ENCODE measurements at regions not wholly inside any gene's neighbourhood (a gene's known extent, or its start where the extent isn't known, plus 50 kb on each side); places are given as distances from the start of the nearest gene placed in this dataset.

DNA sequence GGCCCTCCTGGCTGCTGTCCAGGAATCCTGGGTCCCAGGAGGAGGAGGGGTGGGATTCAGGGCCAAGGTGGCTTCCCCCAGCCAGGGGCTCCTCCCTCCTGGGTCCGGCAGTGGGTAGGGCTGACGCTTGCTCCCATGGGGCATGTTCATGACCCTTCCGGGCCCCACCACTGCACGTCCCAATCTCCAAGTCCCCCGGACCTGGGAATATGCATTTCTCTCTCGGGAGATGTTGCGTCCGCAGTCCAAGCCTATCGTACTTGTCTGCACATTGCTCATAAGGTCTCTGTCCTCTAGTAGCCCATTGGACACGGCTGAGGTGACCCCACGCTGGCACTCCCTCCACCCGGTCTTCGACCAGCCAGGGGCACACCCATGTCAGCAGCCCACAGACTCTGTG, 192.3 kb downstream of the TEX29 start:
- no peak overlapping the region for H3K4me3 ChIP-seq (ENCODE audit: low read depth, low read length)
- TF ChIP-seq, protein P1, sequence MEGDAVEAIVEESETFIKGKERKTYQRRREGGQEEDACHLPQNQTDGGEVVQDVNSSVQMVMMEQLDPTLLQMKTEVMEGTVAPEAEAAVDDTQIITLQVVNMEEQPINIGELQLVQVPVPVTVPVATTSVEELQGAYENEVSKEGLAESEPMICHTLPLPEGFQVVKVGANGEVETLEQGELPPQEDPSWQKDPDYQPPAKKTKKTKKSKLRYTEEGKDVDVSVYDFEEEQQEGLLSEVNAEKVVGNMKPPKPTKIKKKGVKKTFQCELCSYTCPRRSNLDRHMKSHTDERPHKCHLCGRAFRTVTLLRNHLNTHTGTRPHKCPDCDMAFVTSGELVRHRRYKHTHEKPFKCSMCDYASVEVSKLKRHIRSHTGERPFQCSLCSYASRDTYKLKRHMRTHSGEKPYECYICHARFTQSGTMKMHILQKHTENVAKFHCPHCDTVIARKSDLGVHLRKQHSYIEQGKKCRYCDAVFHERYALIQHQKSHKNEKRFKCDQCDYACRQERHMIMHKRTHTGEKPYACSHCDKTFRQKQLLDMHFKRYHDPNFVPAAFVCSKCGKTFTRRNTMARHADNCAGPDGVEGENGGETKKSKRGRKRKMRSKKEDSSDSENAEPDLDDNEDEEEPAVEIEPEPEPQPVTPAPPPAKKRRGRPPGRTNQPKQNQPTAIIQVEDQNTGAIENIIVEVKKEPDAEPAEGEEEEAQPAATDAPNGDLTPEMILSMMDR (IDR thresholded peaks at IDR 0.05; ENCODE audit: low read depth, low read length): no peak

DNA sequence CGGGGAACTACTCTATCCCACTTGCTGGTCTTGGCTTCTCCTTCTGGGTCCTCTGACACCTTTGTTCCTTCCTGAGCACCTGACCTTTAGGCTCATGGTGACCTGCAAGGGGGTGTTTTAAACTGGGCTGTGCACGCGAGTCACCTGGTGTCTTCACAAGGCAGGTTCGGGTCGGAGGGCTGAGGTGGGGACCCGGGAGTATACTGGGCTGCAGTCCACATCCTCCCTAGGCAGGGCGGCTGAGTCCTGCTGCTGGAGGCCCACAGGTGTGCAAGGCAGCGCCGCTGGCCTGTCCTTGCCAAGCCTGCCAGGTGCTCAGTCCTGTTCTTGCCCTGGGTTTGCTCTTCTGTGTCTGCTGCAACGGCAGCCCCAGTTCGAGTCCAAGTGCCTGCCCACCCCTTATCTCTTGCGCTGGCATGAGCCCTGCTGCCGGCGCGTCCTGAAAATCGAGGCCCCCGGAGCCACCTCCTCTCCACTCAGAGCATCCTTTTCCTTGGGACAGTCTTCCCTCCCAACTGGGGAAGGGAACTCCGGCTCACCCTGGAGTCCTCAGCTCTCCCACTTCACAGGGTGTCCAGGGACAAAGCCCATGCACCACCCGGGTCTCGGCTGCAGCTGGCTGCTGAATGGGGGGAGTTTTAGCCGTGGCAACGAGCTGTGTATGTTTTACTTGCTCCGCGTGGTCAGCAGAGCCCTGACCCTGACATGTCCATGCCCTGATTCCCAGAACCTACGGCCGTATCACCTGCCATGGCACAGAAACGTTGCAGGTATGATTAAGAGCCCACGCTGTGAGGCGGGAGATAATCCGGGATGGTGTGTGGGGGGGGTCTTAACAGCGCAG, 193.5 kb downstream of the TEX29 start:
- no peak overlapping the region for H3K4me3 ChIP-seq (ENCODE audit: low read depth, low read length)
- TF ChIP-seq, protein P1 (IDR thresholded peaks at IDR 0.05; ENCODE audit: low read depth, low read length): no peak

DNA sequence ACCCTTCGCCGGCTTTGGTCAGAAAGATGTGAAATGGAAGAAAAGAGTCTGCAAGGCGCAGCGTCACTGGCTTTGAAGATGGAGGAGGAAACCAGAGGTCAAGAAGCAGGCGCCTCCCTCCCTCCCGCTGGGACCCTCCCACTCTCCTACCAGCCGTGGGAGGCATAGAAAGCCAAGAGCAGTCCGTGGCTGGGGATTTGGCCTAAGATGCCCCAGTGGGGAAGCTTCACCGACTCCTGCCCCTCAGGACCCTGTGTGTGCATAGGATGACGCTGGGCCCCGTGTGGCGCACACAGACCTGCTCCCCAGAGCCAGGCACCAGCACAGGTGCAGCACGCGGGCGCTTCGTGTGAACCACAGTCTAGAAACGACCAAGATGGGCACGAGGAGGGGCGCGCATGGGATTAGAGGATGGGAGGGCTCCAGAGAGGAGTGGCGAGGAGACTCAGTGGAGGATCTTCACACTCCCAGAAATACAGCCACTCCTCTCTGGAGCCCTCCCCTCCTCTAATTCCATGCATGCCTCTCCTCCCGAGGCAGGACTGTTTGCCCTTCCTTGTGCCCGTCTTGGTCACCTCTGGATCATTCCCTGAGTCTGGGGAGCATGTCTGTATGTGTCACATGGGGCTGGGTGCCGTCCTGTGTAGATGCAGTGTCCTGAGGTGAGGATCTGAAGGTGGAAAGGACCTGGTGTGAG, 194.3 kb downstream of the TEX29 start:
- TF ChIP-seq, protein P1 (IDR thresholded peaks at IDR 0.05; ENCODE audit: low read depth, low read length): no peak
- no peak overlapping the region for H3K4me3 ChIP-seq (ENCODE audit: low read depth, low read length)

DNA sequence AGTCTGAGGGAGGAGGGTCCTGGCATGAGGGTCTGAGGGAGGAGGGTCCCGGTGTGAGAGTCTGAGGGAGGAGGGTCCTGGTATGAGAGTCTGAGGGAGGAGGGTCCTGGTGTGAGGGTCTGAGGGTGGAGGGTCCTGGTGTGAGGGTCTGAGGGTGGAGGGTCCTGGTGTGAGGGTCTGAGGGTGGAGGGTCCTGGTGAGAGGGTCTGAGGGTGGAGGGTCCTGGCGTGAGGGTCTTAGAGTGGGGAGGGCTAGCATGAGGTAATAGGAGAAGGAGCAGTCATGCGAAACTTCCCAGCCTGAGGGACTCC, 194.8 kb downstream of the TEX29 start:
- TF ChIP-seq, protein P1 (IDR thresholded peaks at IDR 0.05; ENCODE audit: low read depth, low read length): no peak
- no peak overlapping the region for H3K4me3 ChIP-seq (ENCODE audit: low read depth, low read length)

DNA sequence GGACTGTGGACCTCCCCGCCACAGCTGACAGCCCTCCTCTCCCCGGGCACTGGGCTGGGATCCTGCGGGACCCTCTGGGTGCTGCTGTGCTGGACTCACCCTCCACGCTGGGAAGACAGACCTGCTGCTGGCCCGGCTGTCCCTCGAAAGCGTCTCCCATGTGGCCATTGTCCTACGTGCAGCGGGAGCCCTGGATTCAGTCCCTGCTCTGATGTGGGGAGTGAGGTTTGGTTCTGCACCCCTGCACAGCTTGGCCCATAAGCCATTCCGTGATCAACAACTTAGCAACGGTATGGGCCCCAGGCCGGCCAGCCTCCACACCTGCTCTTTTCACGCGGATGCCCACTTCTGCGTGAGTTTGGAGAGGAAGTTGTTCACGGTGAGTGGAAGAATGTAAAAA, 195.2 kb downstream of the TEX29 start:
- no peak overlapping the region for H3K4me3 ChIP-seq (ENCODE audit: low read depth, low read length)
- TF ChIP-seq, protein P1 (IDR thresholded peaks at IDR 0.05; ENCODE audit: low read depth, low read length): no peak

DNA sequence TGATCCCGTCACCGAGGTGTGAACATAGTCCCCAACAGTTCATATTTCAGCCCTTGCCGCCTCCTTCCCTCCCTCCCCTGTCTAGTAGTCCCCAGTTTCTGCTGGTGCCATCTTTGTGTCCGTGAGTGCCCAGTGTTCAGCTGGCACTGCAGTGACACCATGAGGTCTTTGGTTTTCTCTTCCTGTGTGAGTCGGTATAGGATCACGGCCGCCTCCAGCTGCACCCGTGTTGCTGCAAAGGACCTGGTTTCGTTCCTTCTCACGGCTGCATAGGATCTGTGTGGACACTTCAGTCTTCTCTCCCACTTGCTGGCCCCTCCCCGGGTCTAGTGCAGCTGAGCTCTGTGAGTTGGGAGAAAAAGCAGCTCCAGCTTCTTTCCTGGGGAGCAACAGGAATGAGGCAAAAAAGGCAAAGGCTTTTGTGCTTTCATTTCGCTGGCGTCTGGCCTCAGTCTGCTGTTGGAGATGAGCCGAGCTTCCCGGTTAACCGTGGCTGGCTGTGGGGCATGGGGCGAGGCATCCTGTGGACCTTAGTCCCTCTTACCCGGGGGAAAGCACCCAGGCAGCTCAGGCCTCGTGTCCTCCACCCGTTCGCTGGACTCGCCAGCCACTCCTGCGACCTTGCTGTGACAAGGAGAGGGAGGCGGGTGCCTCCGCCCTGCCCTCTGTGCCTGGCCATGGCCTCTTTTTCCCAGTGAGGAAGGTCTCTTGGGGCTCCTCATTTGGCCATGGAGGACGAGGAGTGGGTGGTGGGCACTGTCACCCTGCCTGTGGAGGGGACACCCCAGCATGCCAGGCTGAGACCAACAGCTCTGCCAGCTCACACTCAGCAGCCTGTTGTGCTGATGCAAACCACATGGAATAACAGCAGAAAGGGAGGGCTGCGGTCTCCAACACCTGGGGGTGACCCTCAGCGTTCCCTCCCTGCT, 196.5 kb downstream of the TEX29 start:
- TF ChIP-seq, protein P1 (IDR thresholded peaks at IDR 0.05; ENCODE audit: low read depth, low read length): no peak
- H3K4me3 ChIP-seq (ENCODE audit: low read depth, low read length): no peak overlapping the region

Data from WI38 (cell line).